DND-41 (cell line): ENCODE measurements at regions not wholly inside any gene's neighbourhood (a gene's known extent, or its start where the extent isn't known, plus 50 kb on each side); places are given as distances from the start of the nearest gene placed in this dataset.

Experiments used
- CTCF ChIP-seq: IDR thresholded peaks from 2 replicates; pipeline ENCODE4 v1.5.1; 2012; ENCODE audit warnings: borderline replicate concordance, low read length, moderate library complexity, mild to moderate bottlenecking; ENCODE audit not compliant: poor library complexity, severe bottlenecking; ENCODE audit errors: extremely low read depth
- EZH2 ChIP-seq: IDR thresholded peaks from 3 replicates; pipeline ENCODE4 v1.6.1; 2012; ENCODE audit warnings: borderline replicate concordance, low read depth, mild to moderate bottlenecking, moderate library complexity, low read length, inconsistent platforms; ENCODE audit not compliant: severe bottlenecking

GRCh38 chr5:167503926-167504720 lies 787.3 kb upstream of the WWC1 start:
- TF ChIP-seq CTCF: no peak
- no peak for TF ChIP-seq EZH2
